HG03039 (cell line): ENCODE measurements at regions not wholly inside any gene's neighbourhood (a gene's known extent, or its start where the extent isn't known, plus 50 kb on each side); places are given as distances from the start of the nearest gene placed in this dataset.
"Not testable (repeated sequence)": the region's sequence is repeated elsewhere in the genome, so short reads cannot be mapped to it uniquely, and the experiment has no call there.

Experiments used
- ATAC-seq: cut with Tn5 transposase; IDR thresholded peaks from one replicate; pipeline ENCODE4 v1.9.1; 2021; ENCODE audit warnings: mild to moderate bottlenecking, moderate library complexity; ENCODE audit not compliant: unreplicated experiment

DNA sequence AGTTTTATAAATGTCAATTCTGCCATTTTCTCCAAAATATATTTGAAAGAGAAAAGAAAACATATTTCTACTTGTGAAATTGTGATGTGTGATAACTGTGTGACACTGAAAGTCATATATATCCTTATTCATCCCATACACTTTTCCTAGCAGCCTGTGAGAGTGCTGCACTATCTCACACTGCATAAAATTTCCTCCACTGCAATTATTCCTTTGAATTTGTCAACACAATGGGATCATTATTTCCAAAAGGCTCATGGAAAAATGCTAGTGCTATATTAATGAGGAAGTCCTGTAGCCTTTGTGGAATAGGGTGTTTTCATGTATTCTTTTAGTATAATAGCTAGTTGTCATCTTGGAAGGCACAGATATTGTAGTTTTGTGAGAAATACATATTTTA lies 504.1 kb downstream of the RPL10L start:
- ATAC-seq: no peak

DNA sequence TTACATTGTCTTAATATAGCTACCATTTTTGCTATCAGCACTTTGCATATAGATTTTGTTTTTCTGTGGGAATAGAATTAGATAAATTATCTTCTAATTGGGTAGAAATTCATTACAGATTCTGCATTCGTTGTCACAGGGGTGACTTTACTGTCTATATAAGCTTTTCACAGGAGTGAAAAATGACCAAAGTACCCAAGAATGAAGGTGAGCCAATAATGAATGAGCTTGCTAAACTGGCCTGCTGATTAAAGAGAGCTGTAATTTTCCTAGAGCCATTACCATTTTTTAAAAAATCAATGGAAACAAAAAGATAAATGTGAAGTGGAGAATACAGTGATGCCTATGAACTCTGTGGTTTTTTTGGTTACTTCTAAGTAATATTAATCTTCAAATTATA lies 504.6 kb downstream of the RPL10L start:
- ATAC-seq: no peak

DNA sequence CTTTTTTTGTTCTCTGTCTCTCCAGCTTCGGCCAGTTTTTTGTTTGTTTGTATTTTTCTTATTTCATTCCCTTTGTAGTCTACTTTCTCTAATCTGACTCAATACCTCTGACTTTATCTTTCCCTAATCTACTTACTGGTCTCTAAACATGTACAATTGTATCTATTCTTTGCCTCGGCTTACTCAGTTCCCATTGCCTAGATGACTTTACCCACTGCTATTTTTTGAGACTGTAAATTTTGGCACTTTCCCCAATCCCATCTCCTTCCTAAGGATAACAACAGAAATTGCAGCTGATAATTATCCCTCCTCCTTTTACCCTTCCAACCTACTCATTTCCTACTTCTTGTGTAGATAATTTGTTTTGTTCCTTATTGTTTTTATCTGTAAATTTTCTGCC lies 511.1 kb downstream of the RPL10L start:
- ATAC-seq: no peak

DNA sequence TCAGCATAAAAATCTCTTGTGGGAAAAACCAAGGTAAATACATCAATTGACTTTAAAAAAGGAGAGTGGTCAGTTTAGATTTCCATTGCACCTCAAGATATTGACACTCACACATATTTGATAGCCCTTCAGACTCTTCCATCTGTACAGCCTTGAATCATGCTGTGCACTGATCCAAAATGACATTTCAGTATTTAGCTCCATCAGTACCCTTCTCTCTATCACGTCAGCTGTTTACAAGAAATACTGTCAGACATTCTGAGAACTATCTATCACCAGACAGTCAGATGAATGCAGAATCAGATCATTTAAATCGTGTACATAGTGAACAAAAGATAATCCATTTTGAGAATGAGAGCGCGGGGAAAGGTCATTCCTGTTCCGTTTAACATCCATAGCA lies 511.9 kb downstream of the RPL10L start:
- no peak for ATAC-seq

DNA sequence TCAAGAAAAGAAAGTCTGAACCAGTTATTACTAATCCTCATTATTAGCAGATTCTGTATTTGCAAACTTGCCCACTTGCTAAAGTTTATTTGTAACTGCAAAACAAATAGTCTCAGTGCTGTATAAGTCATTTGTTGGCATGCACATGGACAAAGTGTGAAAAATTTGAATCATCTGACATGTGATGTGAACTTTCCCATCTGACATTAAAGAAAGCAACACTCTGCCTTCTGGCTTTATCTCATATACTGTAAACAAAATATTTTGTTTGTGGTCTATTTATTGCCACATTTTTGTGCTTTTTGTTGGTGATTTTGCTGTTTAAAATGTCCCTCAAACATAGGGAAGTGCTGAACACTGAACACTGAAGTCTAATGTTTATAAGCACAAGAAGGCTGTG lies 513.8 kb downstream of the RPL10L start:
- no peak for ATAC-seq

DNA sequence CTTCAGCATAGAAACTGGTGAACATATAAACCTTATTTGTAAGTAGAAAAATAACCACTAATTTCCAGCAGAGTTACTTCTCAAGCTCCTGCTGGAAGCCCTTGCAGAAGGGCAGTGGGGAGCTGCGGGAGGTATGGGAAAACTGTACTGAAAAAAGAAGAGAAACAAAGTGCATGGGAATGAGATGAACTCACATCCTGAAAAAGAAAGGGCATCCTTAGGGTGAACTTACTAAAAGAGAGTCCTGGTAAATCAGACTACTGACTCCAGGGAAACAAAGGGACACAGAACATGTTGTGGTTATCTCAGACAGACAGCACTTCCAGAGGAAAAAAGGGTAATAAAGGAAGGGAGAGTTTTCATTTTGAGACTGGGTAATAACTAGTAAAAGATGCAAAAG lies 515.1 kb downstream of the RPL10L start:
- no peak for ATAC-seq

DNA sequence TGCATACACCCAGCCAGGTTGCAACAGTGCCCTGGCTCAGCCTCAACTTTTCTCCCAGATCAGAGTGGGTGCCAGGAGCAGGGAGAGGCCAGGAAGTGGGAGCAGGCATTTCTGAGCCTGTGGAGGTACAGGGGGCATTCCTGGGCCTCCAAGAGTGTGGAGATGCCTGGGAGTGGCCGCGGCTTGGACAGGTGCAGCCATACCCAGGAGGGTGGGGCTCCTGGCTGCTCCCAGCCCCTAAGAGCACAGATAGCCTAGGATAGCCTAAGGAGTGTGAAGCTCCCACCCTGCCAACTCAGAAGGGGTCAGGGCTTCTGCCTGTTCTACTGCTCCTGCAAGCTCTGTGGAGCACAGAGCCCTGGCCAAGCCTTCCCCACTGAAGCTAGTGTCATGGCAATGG lies 543.4 kb downstream of the RPL10L start:
- ATAC-seq: no peak

DNA sequence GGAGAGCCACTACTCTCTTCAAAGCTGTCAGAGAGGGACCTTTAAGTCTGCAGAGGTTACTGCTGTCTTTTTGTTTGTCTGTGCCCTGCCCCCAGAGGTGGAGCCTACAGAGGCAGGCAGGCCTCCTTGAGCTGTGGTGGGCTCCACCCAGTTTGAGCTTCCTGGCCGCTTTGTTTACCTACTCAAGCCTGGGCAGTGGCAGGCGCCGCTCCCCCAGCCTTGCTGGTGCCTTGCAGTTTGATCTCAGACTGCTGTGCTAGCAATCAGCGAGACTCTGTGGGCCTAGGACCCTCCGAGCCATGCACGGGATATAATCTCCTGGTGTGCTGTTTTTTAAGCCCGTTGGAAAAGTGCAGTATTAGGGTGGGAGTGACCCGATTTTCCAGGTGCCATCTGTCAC lies 550.7 kb downstream of the RPL10L start:
- ATAC-seq: not testable (repeated sequence)

DNA sequence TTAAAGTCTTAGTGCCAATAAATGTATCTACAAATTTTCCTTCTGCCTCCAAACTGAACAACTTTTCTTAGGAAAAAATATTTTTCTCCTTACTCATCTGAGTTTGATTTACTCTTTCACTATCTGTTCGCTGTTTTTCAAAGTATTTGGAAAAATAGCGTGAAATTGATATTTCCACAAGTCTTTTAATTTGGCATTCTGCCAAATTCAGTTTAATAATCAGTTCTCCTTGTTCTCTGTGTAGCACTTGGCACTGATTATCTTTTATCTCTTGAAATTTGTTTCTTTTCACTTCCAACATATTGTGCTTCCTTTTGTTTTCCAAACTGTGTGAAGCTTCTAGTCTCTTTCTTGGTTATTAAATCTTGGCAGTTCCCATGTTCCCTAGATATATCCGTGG lies 559.8 kb downstream of the RPL10L start:
- no peak for ATAC-seq

DNA sequence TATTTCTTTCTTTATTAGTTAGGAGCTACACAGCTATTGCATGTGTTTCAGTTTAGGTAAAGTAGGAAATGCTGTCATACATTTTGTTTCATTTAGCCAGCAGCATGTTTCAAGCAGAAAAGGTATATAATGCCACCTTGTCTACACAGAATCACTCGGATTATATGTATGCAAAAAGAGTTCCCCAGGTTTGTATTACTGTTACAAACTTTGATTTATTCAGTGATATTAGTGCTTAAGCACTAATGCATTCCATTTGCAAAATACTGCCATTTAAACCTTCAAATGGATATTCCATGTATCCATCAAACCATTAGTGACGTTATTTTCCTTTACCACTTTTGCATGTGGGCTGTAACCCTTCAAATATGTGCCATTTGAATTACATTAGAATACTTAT lies 564.0 kb downstream of the RPL10L start:
- ATAC-seq: no peak

DNA sequence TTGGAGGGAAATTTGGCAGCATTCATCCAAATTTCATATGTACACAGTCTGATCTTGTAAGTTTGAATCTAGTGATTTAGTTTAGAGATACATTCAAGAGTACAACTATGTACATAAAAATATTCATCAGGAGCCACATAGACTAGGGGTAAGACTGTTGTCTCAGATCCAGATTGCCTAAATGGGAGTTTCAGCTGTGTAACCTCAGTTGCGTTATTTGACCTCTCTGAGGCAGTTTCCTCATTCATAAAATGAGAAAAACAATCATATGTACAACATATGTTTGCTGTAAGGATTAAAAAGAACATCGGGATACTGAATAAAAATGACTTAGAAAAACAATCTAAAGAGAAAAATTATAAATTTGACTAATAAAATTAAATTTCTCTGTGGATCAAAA lies 577.5 kb downstream of the RPL10L start:
- ATAC-seq: no peak

DNA sequence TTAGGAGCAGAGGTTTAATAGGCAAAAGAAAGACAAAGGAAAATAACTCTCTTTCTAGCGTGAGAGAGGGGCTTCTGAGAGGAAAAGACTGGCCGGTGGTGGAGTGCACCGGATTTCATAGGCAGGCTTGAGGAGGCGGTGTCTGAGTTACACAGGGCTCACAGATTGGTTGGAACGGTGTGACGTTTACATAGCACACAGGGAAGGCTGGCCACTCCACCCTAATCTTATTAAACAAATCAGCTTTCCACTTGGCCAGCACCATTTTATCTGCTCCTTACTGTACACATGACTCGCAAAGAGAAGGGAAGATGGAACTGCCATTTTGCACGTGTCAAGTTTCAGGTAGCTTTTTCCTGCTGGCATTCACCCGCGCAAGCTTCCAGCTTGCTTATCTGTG lies 587.7 kb downstream of the RPL10L start:
- ATAC-seq: no peak

DNA sequence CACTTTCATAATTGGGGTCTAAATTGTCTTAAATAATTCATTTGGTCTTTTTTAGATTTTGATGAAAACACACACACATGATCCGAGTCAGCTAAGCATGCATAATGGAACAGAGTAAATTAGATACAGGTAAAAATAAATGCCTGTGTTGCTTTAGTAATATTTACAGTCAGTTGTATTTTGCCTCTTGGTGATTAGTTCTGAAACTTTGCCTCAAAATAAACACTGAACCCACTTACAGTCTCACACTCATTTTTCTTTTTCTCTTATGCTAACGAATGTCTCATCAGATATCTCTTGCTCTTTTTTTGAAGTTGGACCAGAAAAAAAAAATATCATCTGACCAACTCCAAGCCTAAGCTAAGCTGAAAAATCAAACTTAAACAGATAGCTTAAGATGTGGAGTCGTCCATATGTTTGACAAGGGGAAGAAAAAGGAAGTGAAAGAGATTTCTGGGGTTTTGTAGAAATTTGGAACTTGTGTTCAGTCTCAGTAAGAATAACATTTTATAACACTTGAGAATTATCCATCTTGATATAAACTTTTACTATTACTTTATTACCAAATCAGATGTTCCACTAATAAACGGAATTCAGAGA lies 592.5 kb downstream of the RPL10L start:
- no peak for ATAC-seq

DNA sequence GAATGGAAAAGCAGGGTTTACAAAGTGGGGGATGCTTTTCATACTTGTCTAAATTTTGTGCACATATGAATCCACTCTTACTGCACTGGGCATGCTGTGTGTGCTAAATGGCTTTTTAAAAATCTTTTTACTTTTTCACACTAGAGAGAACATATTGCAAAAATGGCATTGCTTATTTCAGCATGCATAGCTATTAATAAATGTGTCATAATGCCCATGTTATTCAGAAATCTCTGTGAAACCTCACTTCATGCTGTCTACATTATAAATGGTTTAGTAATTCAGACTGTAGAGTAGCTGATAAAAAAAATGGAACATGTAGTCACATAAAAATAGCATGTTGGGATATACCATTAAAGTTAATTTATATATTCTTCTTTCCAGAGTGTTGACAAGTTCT lies 593.8 kb downstream of the RPL10L start:
- no peak for ATAC-seq

DNA sequence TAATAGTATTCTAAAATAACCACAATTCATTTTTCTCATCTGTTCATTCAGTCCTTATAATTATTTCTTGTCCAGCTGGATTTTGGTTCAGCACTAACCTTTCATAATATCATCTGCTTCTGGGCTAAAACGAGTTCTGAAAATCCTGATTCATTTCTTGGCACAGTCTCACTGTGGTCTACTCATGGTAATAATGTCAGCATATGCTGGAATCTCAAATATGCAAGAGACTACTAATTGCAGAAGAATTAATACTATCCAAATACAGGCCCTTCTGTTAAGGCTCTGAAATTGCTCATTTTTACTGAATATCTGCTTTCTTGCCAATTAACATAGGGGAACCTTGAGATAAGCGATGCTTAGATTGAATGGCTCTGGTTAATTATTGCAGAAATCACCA lies 597.1 kb downstream of the RPL10L start:
- ATAC-seq: no peak

DNA sequence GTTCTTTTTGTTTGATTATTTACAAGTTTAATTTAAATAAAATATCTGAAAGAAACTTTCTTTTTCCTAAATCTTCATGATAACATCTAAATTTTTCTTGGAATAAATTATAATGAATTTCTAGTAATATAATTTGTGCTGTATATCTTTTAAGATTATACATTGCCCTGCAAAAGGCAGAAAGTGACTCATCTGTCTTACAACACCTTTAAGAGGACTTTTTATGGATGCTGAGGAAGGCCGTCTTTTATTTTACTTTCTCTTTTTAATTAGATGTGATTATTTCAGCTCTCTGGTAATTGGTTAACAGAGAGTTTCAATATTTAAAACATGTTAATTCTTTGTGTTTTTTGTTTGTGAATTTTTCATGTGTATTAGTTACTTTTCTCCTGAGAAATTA lies 598.4 kb downstream of the RPL10L start:
- ATAC-seq: no peak

DNA sequence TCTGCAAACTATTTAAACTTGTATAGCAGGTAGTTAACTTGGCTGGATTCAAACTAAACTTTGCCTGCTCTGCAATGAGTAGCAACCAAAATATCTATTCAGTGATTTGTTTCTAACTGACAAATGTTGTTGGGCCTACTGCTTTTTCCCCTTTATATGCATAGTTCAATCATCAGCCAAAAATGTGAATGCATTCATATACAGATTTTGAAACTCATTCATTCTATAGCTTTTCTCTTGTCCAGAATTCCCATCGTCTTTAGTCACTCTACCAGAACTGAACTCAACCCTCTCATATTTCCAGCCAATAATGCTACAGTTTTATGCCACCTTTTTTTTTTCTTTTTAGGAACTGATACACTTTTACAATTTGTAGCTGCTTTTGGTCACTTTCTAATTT lies 599.8 kb downstream of the RPL10L start:
- ATAC-seq: no peak

DNA sequence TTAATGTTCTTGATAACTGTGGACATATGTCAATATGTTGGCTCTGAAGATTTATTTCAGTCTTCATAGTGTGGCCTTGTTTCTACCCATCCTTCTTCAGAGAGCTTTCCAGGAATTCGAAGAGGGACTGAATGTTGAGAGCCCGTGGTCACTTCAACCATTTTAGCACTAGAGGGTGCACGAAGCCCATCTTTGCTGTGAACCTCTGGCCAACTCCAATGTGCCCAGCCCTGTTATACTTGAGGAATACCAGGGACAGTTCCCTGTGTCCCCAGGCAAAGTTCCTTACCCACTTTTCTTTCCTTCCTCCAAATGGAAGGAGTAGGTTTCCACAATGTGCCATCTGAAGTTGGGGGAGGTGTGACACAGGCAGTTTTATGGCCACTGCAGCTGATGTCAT lies 603.5 kb downstream of the RPL10L start:
- no peak for ATAC-seq

DNA sequence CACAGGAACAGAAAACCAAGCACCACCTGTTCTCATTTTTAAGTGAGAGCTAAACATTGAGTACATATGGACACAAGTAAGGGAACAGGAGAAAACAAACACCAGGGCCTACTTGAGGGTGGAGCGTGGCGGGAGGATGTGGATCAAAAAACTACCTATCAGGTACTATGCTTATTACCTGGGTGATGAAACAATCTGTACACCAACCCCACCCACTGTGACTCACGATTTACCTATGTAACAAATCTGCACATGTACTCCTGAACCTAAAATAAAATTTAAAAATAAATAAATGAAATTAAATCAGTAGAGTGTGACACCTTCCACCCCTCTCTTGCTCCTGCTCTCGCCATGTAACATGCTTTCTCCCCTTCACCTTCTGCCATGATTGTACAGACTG lies 615.5 kb downstream of the RPL10L start:
- no peak for ATAC-seq

DNA sequence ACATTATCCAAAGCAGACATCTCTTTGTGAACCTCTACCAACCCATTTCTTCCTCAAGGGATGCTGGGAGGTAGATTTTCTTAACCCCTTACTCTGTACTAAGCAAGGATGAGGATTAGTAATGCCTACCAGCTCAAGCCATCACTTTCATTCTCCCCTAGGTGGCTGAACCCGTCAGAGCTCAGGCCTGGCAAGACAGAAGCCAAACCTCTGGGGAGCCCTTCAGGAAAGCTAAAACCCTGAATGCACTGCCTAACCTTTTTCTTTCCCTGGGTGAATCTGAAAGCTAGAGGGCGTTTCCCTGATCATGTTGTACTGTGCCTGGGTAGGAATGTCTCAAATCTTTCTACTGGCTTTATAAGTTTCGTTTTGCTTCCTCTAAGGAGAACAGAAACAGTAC lies 617.3 kb downstream of the RPL10L start:
- ATAC-seq: no peak

DNA sequence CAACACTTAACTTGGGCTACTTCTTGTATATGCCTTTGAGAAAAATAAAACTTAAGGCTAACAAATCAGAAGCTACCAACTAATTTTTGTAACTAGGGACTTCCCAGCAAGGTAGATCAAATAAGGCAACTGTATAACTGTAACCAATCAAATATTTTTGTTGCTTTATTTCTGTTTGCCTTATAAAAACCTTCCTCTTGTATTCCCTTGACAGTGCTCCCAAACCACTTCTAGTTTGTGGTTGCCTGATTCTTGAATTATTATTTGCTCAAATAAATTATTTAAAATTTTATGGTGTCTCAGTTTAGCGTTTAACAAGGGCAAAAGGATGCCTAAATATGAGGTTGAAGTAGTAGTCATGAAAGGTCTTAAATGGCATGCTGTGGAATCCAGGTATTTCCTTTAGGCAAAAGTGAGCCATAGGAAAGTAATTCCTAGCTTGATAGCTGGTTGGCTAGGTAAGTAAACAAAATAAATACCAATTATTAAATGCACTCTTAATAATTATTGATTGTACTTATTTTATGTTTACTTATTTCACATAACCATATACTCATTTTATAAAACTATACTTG lies 632.6 kb downstream of the RPL10L start:
- no peak for ATAC-seq

DNA sequence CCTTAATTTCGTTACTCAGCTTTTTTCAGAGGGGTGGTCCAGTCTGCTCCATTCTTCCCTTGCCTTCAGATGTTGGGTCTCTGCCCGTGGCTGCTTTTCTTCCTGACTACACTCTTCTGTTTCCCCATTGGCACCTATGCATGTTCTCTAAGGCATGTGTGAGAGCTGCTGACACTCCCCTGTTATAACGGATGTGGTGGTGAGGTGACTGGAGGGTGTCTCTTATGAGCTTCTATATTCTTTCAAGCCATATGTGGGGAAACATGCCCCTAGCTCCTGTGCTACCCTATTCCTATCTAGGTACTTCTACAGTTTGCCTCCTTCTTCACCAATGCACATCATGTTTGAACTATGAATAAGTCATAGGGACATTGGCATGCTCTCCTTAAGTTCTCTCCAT lies 643.2 kb downstream of the RPL10L start:
- ATAC-seq: no peak

DNA sequence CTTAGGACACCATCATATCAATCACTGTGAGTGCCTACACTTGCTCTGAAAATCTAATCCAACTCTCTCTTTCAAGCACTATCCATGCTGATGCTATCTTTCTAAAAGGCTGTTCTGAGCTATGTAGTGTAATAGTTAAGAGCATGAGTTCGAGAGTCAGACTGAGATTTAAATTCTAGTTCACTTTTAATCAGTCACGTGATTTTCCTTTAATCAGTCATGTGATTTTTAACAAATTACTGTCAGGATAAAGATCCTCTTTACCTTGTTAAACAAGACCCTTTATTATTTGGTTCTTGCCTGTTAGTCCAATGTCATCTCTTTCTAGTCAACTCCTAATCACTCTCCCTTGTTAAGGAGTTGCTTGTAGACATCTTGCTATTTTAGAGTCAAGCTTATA lies 653.0 kb downstream of the RPL10L start:
- no peak for ATAC-seq
